ENCODE measurements at regions not wholly inside any gene's neighbourhood (a gene's known extent, or its start where the extent isn't known, plus 50 kb on each side); places are given as distances from the start of the nearest gene placed in this dataset.

DNA sequence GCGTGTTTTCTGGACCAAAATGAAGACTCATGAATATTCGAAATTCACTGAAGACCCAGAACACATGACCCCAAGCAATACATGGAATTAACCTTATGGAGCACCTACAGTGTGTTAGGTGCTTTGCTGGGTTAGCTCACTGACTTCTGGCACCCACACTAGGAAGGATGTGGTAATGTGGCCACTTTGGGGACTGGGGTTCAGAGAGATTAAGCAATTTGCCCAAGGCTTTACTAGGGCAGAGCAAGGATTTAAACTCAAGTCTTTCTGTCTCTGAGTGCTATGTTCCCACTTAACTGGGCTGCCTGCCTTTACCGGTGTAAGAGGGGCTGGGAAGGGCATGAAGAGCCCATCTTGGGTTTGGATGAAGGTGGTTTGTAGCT, 162.0 kb upstream of the ATP6AP2 start (continued):
- TF ChIP-seq, protein P1, sequence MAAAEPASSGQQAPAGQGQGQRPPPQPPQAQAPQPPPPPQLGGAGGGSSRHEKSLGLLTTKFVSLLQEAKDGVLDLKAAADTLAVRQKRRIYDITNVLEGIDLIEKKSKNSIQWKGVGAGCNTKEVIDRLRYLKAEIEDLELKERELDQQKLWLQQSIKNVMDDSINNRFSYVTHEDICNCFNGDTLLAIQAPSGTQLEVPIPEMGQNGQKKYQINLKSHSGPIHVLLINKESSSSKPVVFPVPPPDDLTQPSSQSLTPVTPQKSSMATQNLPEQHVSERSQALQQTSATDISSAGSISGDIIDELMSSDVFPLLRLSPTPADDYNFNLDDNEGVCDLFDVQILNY (CRISPR knock-in tag; conservative IDR thresholded peaks at IDR 0.05): no peak
- TF ChIP-seq, protein P2, sequence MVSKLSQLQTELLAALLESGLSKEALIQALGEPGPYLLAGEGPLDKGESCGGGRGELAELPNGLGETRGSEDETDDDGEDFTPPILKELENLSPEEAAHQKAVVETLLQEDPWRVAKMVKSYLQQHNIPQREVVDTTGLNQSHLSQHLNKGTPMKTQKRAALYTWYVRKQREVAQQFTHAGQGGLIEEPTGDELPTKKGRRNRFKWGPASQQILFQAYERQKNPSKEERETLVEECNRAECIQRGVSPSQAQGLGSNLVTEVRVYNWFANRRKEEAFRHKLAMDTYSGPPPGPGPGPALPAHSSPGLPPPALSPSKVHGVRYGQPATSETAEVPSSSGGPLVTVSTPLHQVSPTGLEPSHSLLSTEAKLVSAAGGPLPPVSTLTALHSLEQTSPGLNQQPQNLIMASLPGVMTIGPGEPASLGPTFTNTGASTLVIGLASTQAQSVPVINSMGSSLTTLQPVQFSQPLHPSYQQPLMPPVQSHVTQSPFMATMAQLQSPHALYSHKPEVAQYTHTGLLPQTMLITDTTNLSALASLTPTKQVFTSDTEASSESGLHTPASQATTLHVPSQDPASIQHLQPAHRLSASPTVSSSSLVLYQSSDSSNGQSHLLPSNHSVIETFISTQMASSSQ (IDR thresholded peaks at IDR 0.05; ENCODE audit: low read depth): no peak
- TF ChIP-seq, protein P2 (CRISPR knock-in tag; IDR thresholded peaks at IDR 0.05; ENCODE audit: borderline replicate concordance): no peak
- TF ChIP-seq, protein P3, sequence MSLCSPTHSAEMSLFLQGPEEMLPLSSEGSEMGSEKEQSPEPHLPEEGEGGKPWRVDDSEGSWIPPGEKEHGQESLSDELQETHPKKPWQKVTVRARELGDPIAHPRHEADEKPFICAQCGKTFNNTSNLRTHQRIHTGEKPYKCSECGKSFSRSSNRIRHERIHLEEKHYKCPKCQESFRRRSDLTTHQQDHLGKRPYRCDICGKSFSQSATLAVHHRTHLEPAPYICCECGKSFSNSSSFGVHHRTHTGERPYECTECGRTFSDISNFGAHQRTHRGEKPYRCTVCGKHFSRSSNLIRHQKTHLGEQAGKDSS (CRISPR knock-in tag; IDR thresholded peaks at IDR 0.05; ENCODE audit: borderline replicate concordance, low read depth): no peak
- TF ChIP-seq ZNF790 (CRISPR knock-in tag; IDR thresholded peaks at IDR 0.05; ENCODE audit: borderline replicate concordance) (no peak), ZNF572 (CRISPR knock-in tag; IDR thresholded peaks at IDR 0.05) (no peak), ZNF510 (CRISPR knock-in tag; IDR thresholded peaks at IDR 0.05; ENCODE audit: low read depth) (no peak), KDM5A (IDR thresholded peaks at IDR 0.05; ENCODE audit: borderline replicate concordance, low read length) (no peak)

Measured in HepG2 (cell line).